ENCODE measurements at regions not wholly inside any gene's neighbourhood (a gene's known extent, or its start where the extent isn't known, plus 50 kb on each side); places are given as distances from the start of the nearest gene placed in this dataset.
A peak's percentile ranks its signal among the peaks of the same experiment; 100 is the strongest.

DNA sequence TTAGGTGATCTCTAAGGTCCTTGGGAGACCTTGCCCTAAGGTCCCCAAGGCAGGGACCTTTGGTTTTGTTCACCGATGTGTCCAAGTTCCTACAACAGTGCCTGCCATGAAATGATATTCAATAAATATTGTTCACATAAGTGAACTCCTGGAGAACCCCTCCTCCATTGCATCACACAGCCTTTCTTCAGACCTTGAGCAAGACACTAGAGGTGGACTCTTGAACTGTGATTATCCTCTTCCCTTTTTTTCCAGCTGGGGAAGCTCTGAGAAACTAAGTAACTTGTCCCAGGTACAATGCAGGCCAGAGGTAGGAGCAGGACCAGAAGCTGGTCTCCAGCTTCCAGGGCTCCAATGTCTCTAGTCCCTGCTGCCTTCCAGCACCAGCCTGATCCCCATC lies 76.6 kb upstream of the LMO1 start:
- peaks cover 0 to 21% of the 10 kb centered on the region in 2 donors for H3K27me3 ChIP-seq
- H3K36me3 ChIP-seq: no peaks in the 10 kb centered on the region
- no peak for DNase-seq
- no peaks in the 10 kb centered on the region for H3K9me3 ChIP-seq
- peaks cover 0 to 5% (median 0%) of the 10 kb centered on the region in 4 donors for H3K4me1 ChIP-seq
- TF ChIP-seq CTCF (IDR thresholded peaks at IDR 0.05): no peak
- no peak overlapping the region for H3K4me3 ChIP-seq
- no peak overlapping the region for H3K27ac ChIP-seq
- intact Hi-C loops (cut with DNase I; ENCODE audit: low total_unique reads): no loop called here

DNA sequence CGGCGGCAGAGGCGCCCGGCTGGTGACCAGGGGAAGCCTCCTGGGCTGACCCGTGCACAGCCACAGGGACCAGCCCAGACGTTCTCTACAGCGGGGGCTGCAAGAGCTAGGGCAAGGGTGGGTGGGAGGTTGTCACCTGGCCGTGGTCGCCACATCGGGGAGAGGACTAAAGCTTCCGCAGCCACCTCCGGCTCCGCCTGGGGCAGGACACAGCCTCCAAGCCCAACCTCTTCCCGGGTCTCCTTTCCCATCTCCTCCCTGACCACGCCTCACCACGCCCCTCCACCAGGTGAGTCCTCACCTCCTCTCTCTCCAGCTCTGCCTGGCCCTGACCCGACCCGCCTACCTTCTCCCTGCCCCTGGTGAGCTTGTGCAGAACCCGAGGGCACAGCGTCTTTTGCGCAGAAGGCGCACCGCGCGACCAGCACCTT lies 75.9 kb upstream of the LMO1 start:
- Histone ChIP-seq H3K9me3 (no peaks in the 10 kb centered on the region), H3K27ac (no peak overlapping the region), H3K27me3 (peaks cover 0 to 24% of the 10 kb centered on the region in 2 donors), H3K4me3 (no peak overlapping the region), H3K36me3 (no peaks in the 10 kb centered on the region), H3K4me1 (peaks cover 0 to 5% (median 0%) of the 10 kb centered on the region in 4 donors)
- DNase-seq: no peak
- intact Hi-C loops (cut with DNase I; ENCODE audit: low total_unique reads): no loop called here
- no peak for TF ChIP-seq CTCF (IDR thresholded peaks at IDR 0.05)

- DNase-seq: no peak
- Histone ChIP-seq H3K9me3 (no peaks in the 10 kb centered on the region), H3K4me1 (peaks cover 0 to 3% (median 0%) of the 10 kb centered on the region in 4 donors), H3K36me3 (no peaks in the 10 kb centered on the region), H3K27me3 (peaks cover 0 to 33% of the 10 kb centered on the region in 2 donors), H3K27ac (no peak overlapping the region), H3K4me3 (no peak overlapping the region)
- intact Hi-C loops (cut with DNase I; ENCODE audit: low total_unique reads): no loop called here
- peak in 1 of 2 experiments; percentile 38 for TF ChIP-seq CTCF (IDR thresholded peaks at IDR 0.05)
Measured at GRCh38 chr11:8338138-8338537, 74.5 kb upstream of the LMO1 start.

GRCh38 chr11:8337130-8337795 lies 73.6 kb upstream of the LMO1 start:
- H3K27ac ChIP-seq: no peak overlapping the region
- no peaks in the 10 kb centered on the region for H3K9me3 ChIP-seq
- intact Hi-C loops (cut with DNase I; ENCODE audit: low total_unique reads): no loop called here
- H3K4me3 ChIP-seq: no peak overlapping the region
- peaks cover 0 to 36% of the 10 kb centered on the region in 2 donors for H3K27me3 ChIP-seq
- no peak for TF ChIP-seq CTCF (IDR thresholded peaks at IDR 0.05)
- no peaks in the 10 kb centered on the region for H3K4me1 ChIP-seq
- no peak for DNase-seq
- H3K36me3 ChIP-seq: no peaks in the 10 kb centered on the region

GRCh38 chr11:8336356-8337129 lies 72.9 kb upstream of the LMO1 start:
- Histone ChIP-seq H3K27me3 (peaks cover 0 to 43% of the 10 kb centered on the region in 2 donors), H3K36me3 (no peaks in the 10 kb centered on the region), H3K27ac (no peak overlapping the region), H3K4me1 (no peaks in the 10 kb centered on the region), H3K4me3 (no peak overlapping the region), H3K9me3 (no peaks in the 10 kb centered on the region)
- intact Hi-C loops (cut with DNase I; ENCODE audit: low total_unique reads): no loop called here
- TF ChIP-seq CTCF (IDR thresholded peaks at IDR 0.05): no peak
- no peak for DNase-seq
